ENCODE measurements at regions not wholly inside any gene's neighbourhood (a gene's known extent, or its start where the extent isn't known, plus 50 kb on each side); places are given as distances from the start of the nearest gene placed in this dataset.

DNA sequence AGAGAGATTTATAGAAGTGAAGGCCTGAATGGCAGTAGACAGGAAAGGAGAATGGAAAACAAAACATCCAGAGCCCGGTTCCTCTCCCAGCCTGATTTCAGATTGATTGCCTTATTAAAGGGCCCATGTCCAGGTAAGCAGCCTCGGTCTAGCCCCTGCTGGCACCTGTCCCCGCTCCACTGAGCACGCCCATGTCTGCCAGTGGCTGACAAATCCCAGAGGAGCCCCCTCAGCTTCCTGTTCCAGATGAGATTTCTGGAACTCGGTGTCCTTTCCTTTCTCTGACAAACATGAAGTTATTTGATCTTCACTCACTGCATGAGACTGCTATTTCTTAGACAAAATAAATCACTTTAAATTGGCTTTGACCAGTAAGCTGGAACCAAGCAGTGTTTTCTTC is 187.0 kb upstream of the ADCY2 start:
- no peak for TF ChIP-seq EZH2phosphoT487 (IDR thresholded peaks at IDR 0.05; ENCODE audit: borderline replicate concordance, low read depth, low read length)
- TF ChIP-seq, protein P1, sequence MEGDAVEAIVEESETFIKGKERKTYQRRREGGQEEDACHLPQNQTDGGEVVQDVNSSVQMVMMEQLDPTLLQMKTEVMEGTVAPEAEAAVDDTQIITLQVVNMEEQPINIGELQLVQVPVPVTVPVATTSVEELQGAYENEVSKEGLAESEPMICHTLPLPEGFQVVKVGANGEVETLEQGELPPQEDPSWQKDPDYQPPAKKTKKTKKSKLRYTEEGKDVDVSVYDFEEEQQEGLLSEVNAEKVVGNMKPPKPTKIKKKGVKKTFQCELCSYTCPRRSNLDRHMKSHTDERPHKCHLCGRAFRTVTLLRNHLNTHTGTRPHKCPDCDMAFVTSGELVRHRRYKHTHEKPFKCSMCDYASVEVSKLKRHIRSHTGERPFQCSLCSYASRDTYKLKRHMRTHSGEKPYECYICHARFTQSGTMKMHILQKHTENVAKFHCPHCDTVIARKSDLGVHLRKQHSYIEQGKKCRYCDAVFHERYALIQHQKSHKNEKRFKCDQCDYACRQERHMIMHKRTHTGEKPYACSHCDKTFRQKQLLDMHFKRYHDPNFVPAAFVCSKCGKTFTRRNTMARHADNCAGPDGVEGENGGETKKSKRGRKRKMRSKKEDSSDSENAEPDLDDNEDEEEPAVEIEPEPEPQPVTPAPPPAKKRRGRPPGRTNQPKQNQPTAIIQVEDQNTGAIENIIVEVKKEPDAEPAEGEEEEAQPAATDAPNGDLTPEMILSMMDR (conservative IDR thresholded peaks at IDR 0.05; ENCODE audit: low read length) = no peak
